Activated CD8-positive, alpha-beta T cell treated with anti-CD3 and anti-CD28 coated beads for 36 hours (primary cell): ENCODE measurements at regions not wholly inside any gene's neighbourhood (a gene's known extent, or its start where the extent isn't known, plus 50 kb on each side); places are given as distances from the start of the nearest gene placed in this dataset.
A peak's percentile ranks its signal among the peaks of the same experiment; 100 is the strongest.
"Not testable (repeated sequence)": the region's sequence is repeated elsewhere in the genome, so short reads cannot be mapped to it uniquely, and the experiment has no call there.

Experiments used
- ATAC-seq: fragments of 200-7000 bp; cut with Tn5 transposase; one replicate; pipeline ENCODE4 v1.10.0; 2021; ENCODE audit warnings: mild to moderate bottlenecking, moderate library complexity
- CTCF ChIA-PET: fragments of 350-600 bp; sonication (Branson Sonifier 250); formaldehyde crosslinking; loops from one replicate; lab custom pipeline; 2021; ENCODE audit warnings: antibody characterized with exemption; lab: Charles Lee
- POLR2A ChIA-PET: fragments of 350-600 bp; sonication (Branson Sonifier 250); formaldehyde crosslinking; loops from one replicate; lab custom pipeline; 2021; ENCODE audit warnings: antibody characterized with exemption; lab: Charles Lee
- DNase-seq: peaks from one replicate; pipeline ENCODE4 v3.0.0-alpha.2; 2020
- H3K27ac Mint-ChIP-seq: one replicate; pipeline ENCODE4 v1.8.0; 2021; ENCODE audit warnings: mild to moderate bottlenecking, mixed read lengths
- H3K27me3 Mint-ChIP-seq: one replicate; pipeline ENCODE4 v1.8.0; 2021; ENCODE audit warnings: mixed read lengths
- H3K36me3 Mint-ChIP-seq: one replicate; pipeline ENCODE4 v1.8.0; 2021; ENCODE audit warnings: low read depth, mixed read lengths
- H3K4me1 Mint-ChIP-seq: one replicate; pipeline ENCODE4 v1.8.0; 2021; ENCODE audit warnings: low read depth, mixed read lengths
- H3K4me3 Mint-ChIP-seq: one replicate; pipeline ENCODE4 v1.8.0; 2021; ENCODE audit warnings: mild to moderate bottlenecking, moderate library complexity, mixed read lengths
- H3K9me3 Mint-ChIP-seq: one replicate; pipeline ENCODE4 v1.8.0; 2021; ENCODE audit warnings: mixed read lengths
- intact Hi-C: fragments of 100-400 bp; cut with micrococcal nuclease; formaldehyde crosslinking; loops from one replicate; pipeline ENCODE4 v1.10.0; 2022
- TF ChIP-seq, protein P1 (sequence below): fragments of 200-600 bp; IDR thresholded peaks from one replicate; pipeline ENCODE4 v1.8.0; 2022; ENCODE audit warnings: antibody characterized with exemption, mild to moderate bottlenecking

DNA sequence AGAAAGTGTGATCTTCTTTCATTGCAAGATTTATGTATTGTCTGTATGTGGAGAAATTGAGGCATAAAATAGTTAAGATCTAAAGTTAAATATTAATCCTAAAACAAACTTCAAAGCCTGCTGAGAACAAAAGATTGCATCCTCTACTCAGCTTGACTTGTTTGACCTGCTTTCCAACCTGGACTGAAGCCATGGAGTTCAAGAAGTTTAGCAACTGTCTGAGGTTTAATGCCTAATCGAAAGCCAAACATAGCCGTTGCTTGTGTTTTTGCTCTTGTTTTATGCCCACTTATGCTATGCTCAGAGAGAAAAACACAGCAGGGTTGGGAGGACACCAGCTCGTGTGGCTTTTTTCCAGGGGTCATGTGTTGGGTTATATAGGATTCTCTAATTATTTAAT lies 135.6 kb downstream of the NUFIP1 start:
- no peak for ATAC-seq
- no peak overlapping the region for H3K27ac Mint-ChIP-seq
- peaks cover 9% of the 10 kb centered on the region for H3K27me3 Mint-ChIP-seq
- no peaks in the 10 kb centered on the region for H3K4me1 Mint-ChIP-seq
- DNase-seq = no peak
- CTCF ChIA-PET = no interaction called here
- intact Hi-C loops = no loop called here
- POLR2A ChIA-PET = no interaction called here
- TF ChIP-seq, protein P1, sequence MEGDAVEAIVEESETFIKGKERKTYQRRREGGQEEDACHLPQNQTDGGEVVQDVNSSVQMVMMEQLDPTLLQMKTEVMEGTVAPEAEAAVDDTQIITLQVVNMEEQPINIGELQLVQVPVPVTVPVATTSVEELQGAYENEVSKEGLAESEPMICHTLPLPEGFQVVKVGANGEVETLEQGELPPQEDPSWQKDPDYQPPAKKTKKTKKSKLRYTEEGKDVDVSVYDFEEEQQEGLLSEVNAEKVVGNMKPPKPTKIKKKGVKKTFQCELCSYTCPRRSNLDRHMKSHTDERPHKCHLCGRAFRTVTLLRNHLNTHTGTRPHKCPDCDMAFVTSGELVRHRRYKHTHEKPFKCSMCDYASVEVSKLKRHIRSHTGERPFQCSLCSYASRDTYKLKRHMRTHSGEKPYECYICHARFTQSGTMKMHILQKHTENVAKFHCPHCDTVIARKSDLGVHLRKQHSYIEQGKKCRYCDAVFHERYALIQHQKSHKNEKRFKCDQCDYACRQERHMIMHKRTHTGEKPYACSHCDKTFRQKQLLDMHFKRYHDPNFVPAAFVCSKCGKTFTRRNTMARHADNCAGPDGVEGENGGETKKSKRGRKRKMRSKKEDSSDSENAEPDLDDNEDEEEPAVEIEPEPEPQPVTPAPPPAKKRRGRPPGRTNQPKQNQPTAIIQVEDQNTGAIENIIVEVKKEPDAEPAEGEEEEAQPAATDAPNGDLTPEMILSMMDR = no peak
- no peak overlapping the region for H3K4me3 Mint-ChIP-seq
- H3K36me3 Mint-ChIP-seq = no peaks in the 10 kb centered on the region
- no peaks in the 10 kb centered on the region for H3K9me3 Mint-ChIP-seq

DNA sequence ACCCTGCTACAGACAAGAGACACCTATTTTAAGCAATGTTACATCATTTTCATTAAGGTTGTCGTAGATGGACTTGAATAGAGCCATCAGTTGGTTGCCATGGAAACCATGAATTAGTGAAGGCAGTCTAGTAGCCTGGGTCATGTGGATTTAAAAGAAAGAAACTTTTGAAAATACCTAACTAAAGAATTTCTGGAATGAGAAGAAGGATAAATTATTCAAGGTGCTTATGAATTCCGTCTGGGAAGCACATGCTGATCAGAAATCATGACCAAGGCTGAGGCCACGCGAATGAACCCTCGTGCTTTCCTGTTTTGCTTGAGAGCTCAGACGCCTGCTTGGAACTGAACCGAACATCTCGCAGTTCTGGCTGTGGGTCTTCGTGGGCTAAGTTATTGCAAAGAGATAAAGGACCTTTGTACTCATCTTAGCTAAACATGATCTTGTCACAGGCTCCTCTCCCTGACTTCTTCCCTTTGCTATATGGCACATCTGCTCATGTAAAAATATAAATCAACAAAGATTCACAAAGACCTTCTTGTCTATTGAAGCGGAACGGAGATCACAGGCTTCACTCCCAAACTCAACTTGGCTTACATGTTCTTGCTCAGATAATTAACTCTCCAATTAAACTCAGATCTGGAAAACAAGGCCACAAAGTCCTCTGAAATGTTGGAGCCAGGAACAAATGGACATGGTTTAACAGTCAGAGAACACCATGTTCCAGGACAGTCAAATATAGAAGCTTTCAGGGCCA lies 140.2 kb downstream of the NUFIP1 start:
- ATAC-seq = no peak
- DNase-seq = no peak
- ChIA-PET CTCF (no interaction called here), POLR2A (no interaction called here)
- Mint-ChIP-seq H3K27me3 (peaks cover 6% of the 10 kb centered on the region), H3K4me1 (no peaks in the 10 kb centered on the region), H3K4me3 (no peak overlapping the region), H3K27ac (no peak overlapping the region), H3K9me3 (no peaks in the 10 kb centered on the region), H3K36me3 (no peaks in the 10 kb centered on the region)
- intact Hi-C loops = no loop called here
- TF ChIP-seq, protein P1 = no peak

DNA sequence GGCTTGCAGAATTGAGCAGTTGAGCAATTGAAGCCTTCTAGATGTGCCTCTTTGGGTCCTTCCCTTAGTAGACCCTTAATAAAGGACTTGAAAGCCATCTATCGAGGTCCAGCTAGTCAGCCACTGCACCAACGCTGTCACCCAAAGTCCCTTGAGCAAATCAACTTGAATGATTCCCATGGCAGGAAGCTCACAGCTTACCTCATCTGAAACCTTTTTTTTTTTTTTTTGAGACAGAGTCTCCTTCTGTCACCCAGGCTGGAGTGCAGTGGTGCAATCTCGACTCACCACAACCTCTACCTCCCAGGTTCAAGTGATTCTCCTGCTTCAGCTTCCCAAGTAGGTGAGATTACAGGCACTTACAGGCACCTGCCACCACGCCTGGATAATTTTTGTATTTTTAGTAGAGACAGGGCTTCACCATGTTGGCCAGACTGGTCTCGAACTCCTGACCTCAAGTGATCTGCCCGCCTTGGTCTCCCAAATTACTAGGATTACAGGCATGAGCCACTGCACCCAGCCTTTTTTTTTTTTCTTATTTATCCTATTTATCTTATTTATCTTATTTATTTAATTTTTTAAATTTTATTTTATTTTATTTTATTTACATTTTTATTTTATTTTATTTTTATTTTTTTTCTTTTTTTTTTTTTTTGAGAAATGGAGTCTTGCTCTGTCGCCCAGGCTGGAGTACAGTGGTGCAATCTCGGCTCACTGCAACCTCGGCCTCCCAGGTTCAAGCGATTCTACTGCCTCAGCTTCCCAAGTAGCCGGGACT lies 143.8 kb downstream of the NUFIP1 start:
- H3K4me1 Mint-ChIP-seq, ATAC-seq, H3K27ac Mint-ChIP-seq, intact Hi-C loops, CTCF ChIA-PET, H3K36me3 Mint-ChIP-seq, H3K27me3 Mint-ChIP-seq, DNase-seq, POLR2A ChIA-PET, H3K4me3 Mint-ChIP-seq, H3K9me3 Mint-ChIP-seq: not testable (repeated sequence)

DNA sequence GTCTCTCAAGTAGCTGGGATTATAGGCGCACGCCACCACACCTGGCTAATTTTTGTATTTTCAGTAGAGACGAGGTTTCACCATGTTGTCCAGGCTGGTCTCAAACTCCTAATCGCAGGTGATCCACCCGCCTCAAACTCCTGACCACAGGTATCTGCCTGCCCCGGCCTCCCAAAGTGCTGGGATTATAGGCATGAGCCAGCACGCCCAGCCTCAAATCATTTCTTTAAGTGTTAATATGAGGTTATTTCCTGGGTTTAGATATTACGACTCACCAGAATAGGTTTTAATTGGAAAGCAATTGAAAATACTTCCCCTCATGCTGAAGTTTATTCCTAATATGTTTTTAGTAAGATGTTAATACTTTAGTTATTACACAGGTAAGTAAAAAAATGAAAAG lies 144.5 kb downstream of the NUFIP1 start:
- Mint-ChIP-seq H3K27me3 (peaks cover 6% of the 10 kb centered on the region), H3K4me3 (no peak overlapping the region), H3K36me3 (no peaks in the 10 kb centered on the region), H3K27ac (no peak overlapping the region), H3K4me1 (no peaks in the 10 kb centered on the region), H3K9me3 (no peaks in the 10 kb centered on the region)
- CTCF ChIA-PET = no interaction called here
- ATAC-seq (no peak), DNase-seq (no peak)
- POLR2A ChIA-PET = no interaction called here
- TF ChIP-seq, protein P1 = no peak
- intact Hi-C loops = no loop called here

DNA sequence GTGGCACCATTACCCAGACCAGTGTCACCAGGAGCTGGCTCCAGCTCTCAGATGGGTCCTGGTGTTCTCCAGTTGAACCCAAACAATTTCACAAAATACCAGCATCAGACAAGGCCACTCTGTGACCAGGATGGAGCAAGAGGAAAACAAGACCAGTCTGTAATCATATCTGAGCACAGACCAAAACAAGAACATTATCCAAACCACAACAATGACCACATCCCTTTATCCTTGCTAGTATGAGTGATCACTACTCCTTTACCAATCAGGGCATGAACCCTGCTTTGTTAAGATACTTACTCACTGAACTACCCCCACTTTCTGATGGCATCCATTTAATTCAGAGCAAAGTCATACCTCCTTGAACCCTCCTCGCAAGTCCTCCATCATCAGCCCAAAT lies 145.9 kb downstream of the NUFIP1 start:
- intact Hi-C loops = no loop called here
- H3K9me3 Mint-ChIP-seq = no peaks in the 10 kb centered on the region

More for the DNA sequence above, 145.9 kb downstream of the NUFIP1 start:
- ATAC-seq (peak; percentile 7), DNase-seq (no peak)
- Mint-ChIP-seq H3K4me1 (no peaks in the 10 kb centered on the region), H3K36me3 (no peaks in the 10 kb centered on the region), H3K27me3 (peaks cover 6% of the 10 kb centered on the region), H3K4me3 (no peak overlapping the region), H3K27ac (no peak overlapping the region)
- POLR2A ChIA-PET = interaction anchor here (0.8 kb wide), 1 partner anchor 9 kb away, joined by 3 read pairs; no protein-coding TSS in a partner anchor
- TF ChIP-seq, protein P1 = no peak
- CTCF ChIA-PET = no interaction called here
